HG03521 (cell line): ENCODE measurements at regions not wholly inside any gene's neighbourhood (a gene's known extent, or its start where the extent isn't known, plus 50 kb on each side); places are given as distances from the start of the nearest gene placed in this dataset.

ENCODE experiments used
- ATAC-seq: cut with Tn5 transposase; IDR thresholded peaks from one replicate; pipeline ENCODE4 v1.9.1; 2021; ENCODE audit warnings: mild to moderate bottlenecking, moderate library complexity; ENCODE audit not compliant: unreplicated experiment

- no peak for ATAC-seq
Observed at GRCh38 chr5:8376478-8376877, 507.5 kb downstream of the MTRR start.

- no peak for ATAC-seq
Observed at GRCh38 chr5:8381972-8382371, 513.0 kb downstream of the MTRR start.

GRCh38 chr5:8382456-8382855 lies 513.5 kb downstream of the MTRR start:
- no peak for ATAC-seq

- no peak for ATAC-seq
Observed at GRCh38 chr5:8383616-8384015, 514.7 kb downstream of the MTRR start.

GRCh38 chr5:8386719-8387288 lies 517.9 kb downstream of the MTRR start:
- ATAC-seq = no peak

- ATAC-seq = no peak
Observed at GRCh38 chr5:8391911-8392310, 523.0 kb downstream of the MTRR start.

GRCh38 chr5:8393240-8393639 lies 524.3 kb downstream of the MTRR start:
- no peak for ATAC-seq

GRCh38 chr5:8394965-8395364 lies 526.0 kb downstream of the MTRR start:
- no peak for ATAC-seq

- ATAC-seq = no peak
Observed at GRCh38 chr5:8396246-8396645, 527.3 kb downstream of the MTRR start.

- no peak for ATAC-seq
Observed at GRCh38 chr5:8396756-8397155, 527.8 kb downstream of the MTRR start.

- no peak for ATAC-seq
Observed at GRCh38 chr5:8399471-8399870, 530.5 kb downstream of the MTRR start.

- ATAC-seq = no peak
Observed at GRCh38 chr5:8408258-8408657, 539.3 kb downstream of the MTRR start.

- no peak for ATAC-seq
Observed at GRCh38 chr5:8410618-8411017, 541.7 kb downstream of the MTRR start.

- ATAC-seq = no peak
Observed at GRCh38 chr5:8413975-8414374, 545.0 kb downstream of the MTRR start.

- ATAC-seq = no peak
Observed at GRCh38 chr5:8417316-8418048, 548.5 kb downstream of the MTRR start.

- no peak for ATAC-seq
Observed at GRCh38 chr5:8418049-8418426, 549.1 kb downstream of the MTRR start.

- ATAC-seq = no peak
Observed at GRCh38 chr5:8429778-8430758, 561.1 kb downstream of the MTRR start.

- ATAC-seq = no peak
Observed at GRCh38 chr5:8434501-8434900, 565.6 kb downstream of the MTRR start.

- no peak for ATAC-seq
Observed at GRCh38 chr5:8436924-8437323, 568.0 kb downstream of the MTRR start.

- no peak for ATAC-seq
Observed at GRCh38 chr5:8445139-8445538, 576.2 kb downstream of the MTRR start.

GRCh38 chr5:8446179-8446578 lies 577.2 kb downstream of the MTRR start:
- no peak for ATAC-seq

- no peak for ATAC-seq
Observed at GRCh38 chr5:8456846-8457186, 587.9 kb downstream of the MTRR start.
